GM10248 (cell line): ENCODE measurements at regions not wholly inside any gene's neighbourhood (a gene's known extent, or its start where the extent isn't known, plus 50 kb on each side); places are given as distances from the start of the nearest gene placed in this dataset.

ENCODE experiments used
- CTCF ChIA-PET: fragments of 300-600 bp; sonication (Branson Sonifier 250); formaldehyde crosslinking; extraction: SDS; loops from one replicate; lab custom pipeline; 2021; ENCODE audit warnings: antibody characterized with exemption; lab: Yijun Ruan, JAX
- POLR2A ChIA-PET: fragments of 350-650 bp; sonication (Branson Sonifier 250); formaldehyde crosslinking; extraction: SDS; loops from one replicate; lab custom pipeline; 2020; ENCODE audit warnings: antibody characterized with exemption; lab: Yijun Ruan, JAX
- DNase-seq: peaks from one replicate; pipeline ENCODE4 v3.0.0; 2012; ENCODE audit errors: extremely low spot score
- CTCF ChIP-seq: IDR thresholded peaks from 2 replicates; pipeline ENCODE4 v1.5.1; 2012; ENCODE audit warnings: mild to moderate bottlenecking, low read depth; ENCODE audit errors: extremely low read depth, missing control alignments, control extremely low read depth

- no peak for DNase-seq
- POLR2A ChIA-PET, result no interaction called here
- TF ChIP-seq CTCF, result no peak
- CTCF ChIA-PET, result interaction anchor here (1.8 kb wide), 1 partner anchor 12 kb away, joined by 4 read pairs; no protein-coding TSS in a partner anchor
Observed at GRCh38 chr3:195008816-195009215, 262.1 kb downstream of the XXYLT1 start.

- ChIA-PET CTCF (interaction anchor here (1.6 to 1.8 kb wide), 2 partner anchors 11 to 97 kb away, joined by 4 read pairs; no protein-coding TSS in a partner anchor), POLR2A (no interaction called here)
- TF ChIP-seq CTCF, result no peak
- DNase-seq, result no peak
Observed at GRCh38 chr3:195009616-195010015, 261.3 kb downstream of the XXYLT1 start.

GRCh38 chr3:195010551-195011100 lies 260.3 kb downstream of the XXYLT1 start:
- ChIA-PET POLR2A (no interaction called here), CTCF (interaction anchor here (1.6 kb wide), 1 partner anchor 96 kb away, joined by 4 read pairs; no protein-coding TSS in a partner anchor)
- DNase-seq, result no peak
- TF ChIP-seq CTCF, result no peak

GRCh38 chr3:195011231-195011834 lies 259.6 kb downstream of the XXYLT1 start:
- POLR2A ChIA-PET, result no interaction called here
- CTCF ChIA-PET, result no interaction called here
- TF ChIP-seq CTCF, result no peak
- DNase-seq, result no peak

GRCh38 chr3:195012100-195012499 lies 258.9 kb downstream of the XXYLT1 start:
- ChIA-PET POLR2A (no interaction called here), CTCF (no interaction called here)
- no peak for TF ChIP-seq CTCF
- DNase-seq, result no peak

GRCh38 chr3:195012571-195012970 lies 258.4 kb downstream of the XXYLT1 start:
- CTCF ChIA-PET, result no interaction called here
- DNase-seq, result no peak
- POLR2A ChIA-PET, result no interaction called here
- TF ChIP-seq CTCF, result no peak
